ENCODE measurements at regions not wholly inside any gene's neighbourhood (a gene's known extent, or its start where the extent isn't known, plus 50 kb on each side); places are given as distances from the start of the nearest gene placed in this dataset.

DNA sequence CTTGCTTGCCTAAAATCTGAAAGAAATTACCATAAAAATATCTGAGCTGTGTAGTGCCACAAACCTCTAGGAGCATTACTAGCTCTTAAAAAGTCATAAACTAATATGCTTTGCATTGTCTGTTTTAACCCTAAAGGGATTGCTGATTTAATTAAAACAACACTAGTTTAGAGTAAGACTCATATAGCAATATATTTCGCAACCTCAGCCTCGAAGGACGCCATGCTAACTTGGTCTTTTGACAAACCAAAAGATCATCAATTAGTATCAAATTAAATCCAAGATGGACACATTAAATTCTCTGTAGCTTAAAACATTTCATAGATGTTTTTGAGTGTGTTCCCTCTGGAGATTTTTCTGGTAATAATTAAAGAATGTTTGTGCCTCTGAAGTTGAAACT, 74.8 kb upstream of the KCNQ5 start:
- Histone ChIP-seq H3K27me3 (no peaks in the 10 kb centered on the region), H3K9me3 (no peaks in the 10 kb centered on the region), H3K27ac (no peak overlapping the region), H3K4me1 (no peaks in the 10 kb centered on the region), H3K4me3 (no peak overlapping the region), H3K36me3 (no peaks in the 10 kb centered on the region)
- WGBS, 2 donors: 88% methylated on average over 3 of the region's 3 CpGs
- intact Hi-C loops (cut with DNase I): no loop called here
- DNase-seq: no peak
- TF ChIP-seq, protein P1, sequence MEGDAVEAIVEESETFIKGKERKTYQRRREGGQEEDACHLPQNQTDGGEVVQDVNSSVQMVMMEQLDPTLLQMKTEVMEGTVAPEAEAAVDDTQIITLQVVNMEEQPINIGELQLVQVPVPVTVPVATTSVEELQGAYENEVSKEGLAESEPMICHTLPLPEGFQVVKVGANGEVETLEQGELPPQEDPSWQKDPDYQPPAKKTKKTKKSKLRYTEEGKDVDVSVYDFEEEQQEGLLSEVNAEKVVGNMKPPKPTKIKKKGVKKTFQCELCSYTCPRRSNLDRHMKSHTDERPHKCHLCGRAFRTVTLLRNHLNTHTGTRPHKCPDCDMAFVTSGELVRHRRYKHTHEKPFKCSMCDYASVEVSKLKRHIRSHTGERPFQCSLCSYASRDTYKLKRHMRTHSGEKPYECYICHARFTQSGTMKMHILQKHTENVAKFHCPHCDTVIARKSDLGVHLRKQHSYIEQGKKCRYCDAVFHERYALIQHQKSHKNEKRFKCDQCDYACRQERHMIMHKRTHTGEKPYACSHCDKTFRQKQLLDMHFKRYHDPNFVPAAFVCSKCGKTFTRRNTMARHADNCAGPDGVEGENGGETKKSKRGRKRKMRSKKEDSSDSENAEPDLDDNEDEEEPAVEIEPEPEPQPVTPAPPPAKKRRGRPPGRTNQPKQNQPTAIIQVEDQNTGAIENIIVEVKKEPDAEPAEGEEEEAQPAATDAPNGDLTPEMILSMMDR (IDR thresholded peaks at IDR 0.05): no peak
- no peak for TF ChIP-seq POLR2A (IDR thresholded peaks at IDR 0.05)

DNA sequence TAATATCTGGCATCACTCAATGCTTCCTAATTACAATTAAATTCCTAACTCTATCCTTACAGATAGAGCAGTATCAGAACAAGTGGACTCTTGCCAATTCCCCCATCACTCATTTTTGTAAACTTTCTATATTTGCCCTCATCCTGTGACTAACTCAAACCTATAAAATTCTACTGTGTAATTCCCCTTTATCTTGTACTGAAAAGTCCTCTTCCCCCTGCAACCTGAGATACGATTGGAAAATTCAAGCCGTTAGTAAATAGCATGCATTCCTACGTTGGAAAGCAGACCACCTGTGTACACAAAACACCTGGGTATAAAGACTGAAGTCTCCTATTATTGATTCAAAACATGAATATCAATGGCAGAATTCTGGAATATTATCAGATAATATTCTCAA, 70.4 kb upstream of the KCNQ5 start:
- H3K9me3 ChIP-seq: no peaks in the 10 kb centered on the region
- intact Hi-C loops (cut with DNase I): no loop called here
- TF ChIP-seq POLR2A (IDR thresholded peaks at IDR 0.05): no peak
- TF ChIP-seq, protein P1 (IDR thresholded peaks at IDR 0.05): no peak
- no peak overlapping the region for H3K4me3 ChIP-seq
- H3K36me3 ChIP-seq: no peaks in the 10 kb centered on the region
- DNase-seq: no peak
- no peaks in the 10 kb centered on the region for H3K27me3 ChIP-seq
- H3K4me1 ChIP-seq: peaks cover 0 to 4% (median 0%) of the 10 kb centered on the region in 3 donors
- 65 to 87% methylated on average over 3 of the region's 3 CpGs for WGBS, 2 donors
- no peak overlapping the region for H3K27ac ChIP-seq

GRCh38 chr6:72552938-72553337, 68.9 kb upstream of the KCNQ5 start:
- DNase-seq: no peak
- H3K36me3 ChIP-seq: no peaks in the 10 kb centered on the region
- 26 to 28% methylated on average over 4 of the region's 4 CpGs for WGBS, 2 donors
- intact Hi-C loops (cut with DNase I): no loop called here
- no peaks in the 10 kb centered on the region for H3K9me3 ChIP-seq
- H3K4me3 ChIP-seq: no peak overlapping the region
- peaks cover 0 to 4% (median 0%) of the 10 kb centered on the region in 3 donors for H3K4me1 ChIP-seq
- no peaks in the 10 kb centered on the region for H3K27me3 ChIP-seq
- no peak overlapping the region for H3K27ac ChIP-seq
- TF ChIP-seq, protein P1 (IDR thresholded peaks at IDR 0.05): no peak
- TF ChIP-seq POLR2A (IDR thresholded peaks at IDR 0.05): no peak

GRCh38 chr6:72553531-72554511, 68.0 kb upstream of the KCNQ5 start:
- no peak for DNase-seq
- no peak overlapping the region for H3K4me3 ChIP-seq
- no peaks in the 10 kb centered on the region for H3K27me3 ChIP-seq
- intact Hi-C loops (cut with DNase I): no loop called here
- no peaks in the 10 kb centered on the region for H3K9me3 ChIP-seq
- no peaks in the 10 kb centered on the region for H3K36me3 ChIP-seq
- WGBS, 2 donors: 17 to 20% methylated on average over 7 of the region's 7 CpGs
- TF ChIP-seq POLR2A (IDR thresholded peaks at IDR 0.05): no peak
- TF ChIP-seq, protein P1 (IDR thresholded peaks at IDR 0.05): no peak
- H3K4me1 ChIP-seq: peaks cover 0 to 4% (median 0%) of the 10 kb centered on the region in 3 donors
- no peak overlapping the region for H3K27ac ChIP-seq

DNA sequence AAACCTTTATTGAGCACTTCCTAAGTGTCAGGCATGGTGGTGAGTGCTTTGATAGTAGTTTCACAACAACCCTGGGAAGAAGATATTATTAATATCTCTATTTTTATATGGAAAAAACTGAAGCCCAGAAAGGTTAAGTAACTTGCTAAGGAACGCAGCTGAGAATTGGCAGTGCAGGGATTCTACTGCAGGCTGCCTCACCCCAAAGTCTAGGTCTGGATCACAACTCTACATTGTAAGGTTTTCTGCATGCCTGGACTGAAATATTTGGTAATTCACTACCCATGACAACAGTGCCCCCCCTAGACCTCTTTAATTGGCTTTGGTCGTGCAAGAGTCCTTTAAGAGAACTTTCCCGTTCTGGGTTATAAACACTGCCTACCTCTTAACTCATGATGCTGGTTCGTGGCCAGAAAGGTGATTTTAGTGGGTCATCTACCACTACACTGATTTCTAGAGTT, 67.1 kb upstream of the KCNQ5 start:
- intact Hi-C loops (cut with DNase I): no loop called here
- Histone ChIP-seq H3K36me3 (no peaks in the 10 kb centered on the region), H3K27me3 (no peaks in the 10 kb centered on the region), H3K9me3 (no peaks in the 10 kb centered on the region), H3K4me3 (no peak overlapping the region), H3K27ac (no peak overlapping the region), H3K4me1 (peaks cover 0 to 4% (median 0%) of the 10 kb centered on the region in 3 donors)
- no peak for DNase-seq
- TF ChIP-seq POLR2A (IDR thresholded peaks at IDR 0.05): no peak
- TF ChIP-seq, protein P1 (IDR thresholded peaks at IDR 0.05): no peak
- WGBS, 2 donors: 61 to 74% methylated on average over 4 of the region's 4 CpGs

Data from esophagus squamous epithelium (tissue), 5 donors.